ENCODE measurements at regions not wholly inside any gene's neighbourhood (a gene's known extent, or its start where the extent isn't known, plus 50 kb on each side); places are given as distances from the start of the nearest gene placed in this dataset.

- TF ChIP-seq CTCF (IDR thresholded peaks at IDR 0.05; ENCODE audit: partially characterized antibody, unreplicated experiment): no peak
- Mint-ChIP-seq H3K36me3 (ENCODE audit: unreplicated experiment) (no peaks in the 10 kb centered on the region), H3K27me3 (ENCODE audit: unreplicated experiment) (peaks cover 5% of the 10 kb centered on the region), H3K27ac (ENCODE audit: unreplicated experiment) (no peak overlapping the region), H3K9me3 (ENCODE audit: unreplicated experiment) (no peaks in the 10 kb centered on the region), H3K4me3 (ENCODE audit: unreplicated experiment) (no peak overlapping the region), H3K4me1 (ENCODE audit: low read depth, unreplicated experiment) (no peaks in the 10 kb centered on the region)
- DNase-seq: no peak
Measured at GRCh38 chr4:138773321-138773720, 242.3 kb upstream of the NOCT start.

GRCh38 chr4:138772366-138772765 lies 243.2 kb upstream of the NOCT start:
- H3K9me3 Mint-ChIP-seq (ENCODE audit: unreplicated experiment): no peaks in the 10 kb centered on the region

GRCh38 chr4:138770818-138771217 lies 244.8 kb upstream of the NOCT start:
- no peak for TF ChIP-seq CTCF (IDR thresholded peaks at IDR 0.05; ENCODE audit: partially characterized antibody, unreplicated experiment)
- no peaks in the 10 kb centered on the region for H3K9me3 Mint-ChIP-seq (ENCODE audit: unreplicated experiment)
- DNase-seq: no peak
- no peak overlapping the region for H3K27ac Mint-ChIP-seq (ENCODE audit: unreplicated experiment)
- no peaks in the 10 kb centered on the region for H3K4me1 Mint-ChIP-seq (ENCODE audit: low read depth, unreplicated experiment)
- H3K36me3 Mint-ChIP-seq (ENCODE audit: unreplicated experiment): no peaks in the 10 kb centered on the region
- H3K4me3 Mint-ChIP-seq (ENCODE audit: unreplicated experiment): no peak overlapping the region
- peaks cover 1% of the 10 kb centered on the region for H3K27me3 Mint-ChIP-seq (ENCODE audit: unreplicated experiment)

More at GRCh38 chr4:138772366-138772765, 243.2 kb upstream of the NOCT start:
- Mint-ChIP-seq H3K27me3 (ENCODE audit: unreplicated experiment) (peaks cover 5% of the 10 kb centered on the region), H3K36me3 (ENCODE audit: unreplicated experiment) (no peaks in the 10 kb centered on the region), H3K4me3 (ENCODE audit: unreplicated experiment) (no peak overlapping the region), H3K4me1 (ENCODE audit: low read depth, unreplicated experiment) (no peaks in the 10 kb centered on the region), H3K27ac (ENCODE audit: unreplicated experiment) (no peak overlapping the region)
- DNase-seq: no peak
- TF ChIP-seq CTCF (IDR thresholded peaks at IDR 0.05; ENCODE audit: partially characterized antibody, unreplicated experiment): no peak

- peaks cover 1% of the 10 kb centered on the region for H3K9me3 Mint-ChIP-seq (ENCODE audit: unreplicated experiment)
- no peaks in the 10 kb centered on the region for H3K36me3 Mint-ChIP-seq (ENCODE audit: unreplicated experiment)
- H3K4me1 Mint-ChIP-seq (ENCODE audit: low read depth, unreplicated experiment): no peaks in the 10 kb centered on the region
- TF ChIP-seq CTCF (IDR thresholded peaks at IDR 0.05; ENCODE audit: partially characterized antibody, unreplicated experiment): no peak
- DNase-seq: no peak
- peaks cover 1% of the 10 kb centered on the region for H3K27me3 Mint-ChIP-seq (ENCODE audit: unreplicated experiment)
- H3K4me3 Mint-ChIP-seq (ENCODE audit: unreplicated experiment): no peak overlapping the region
- no peak overlapping the region for H3K27ac Mint-ChIP-seq (ENCODE audit: unreplicated experiment)
Measured at GRCh38 chr4:138766332-138766731, 249.2 kb upstream of the NOCT start.

- no peak overlapping the region for H3K27ac Mint-ChIP-seq (ENCODE audit: unreplicated experiment)
- H3K27me3 Mint-ChIP-seq (ENCODE audit: unreplicated experiment): peaks cover 1% of the 10 kb centered on the region
- no peak for DNase-seq
- H3K4me1 Mint-ChIP-seq (ENCODE audit: low read depth, unreplicated experiment): no peaks in the 10 kb centered on the region
- peaks cover 1% of the 10 kb centered on the region for H3K9me3 Mint-ChIP-seq (ENCODE audit: unreplicated experiment)
- no peaks in the 10 kb centered on the region for H3K36me3 Mint-ChIP-seq (ENCODE audit: unreplicated experiment)
- no peak overlapping the region for H3K4me3 Mint-ChIP-seq (ENCODE audit: unreplicated experiment)
- no peak for TF ChIP-seq CTCF (IDR thresholded peaks at IDR 0.05; ENCODE audit: partially characterized antibody, unreplicated experiment)
Measured at GRCh38 chr4:138765442-138765841, 250.1 kb upstream of the NOCT start.
